HG02610 (cell line): ENCODE measurements at regions not wholly inside any gene's neighbourhood (a gene's known extent, or its start where the extent isn't known, plus 50 kb on each side); places are given as distances from the start of the nearest gene placed in this dataset.

Experiments used
- ATAC-seq: cut with Tn5 transposase; IDR thresholded peaks from one replicate; pipeline ENCODE4 v1.9.1; 2021; ENCODE audit warnings: mild to moderate bottlenecking, moderate library complexity; ENCODE audit not compliant: unreplicated experiment

DNA sequence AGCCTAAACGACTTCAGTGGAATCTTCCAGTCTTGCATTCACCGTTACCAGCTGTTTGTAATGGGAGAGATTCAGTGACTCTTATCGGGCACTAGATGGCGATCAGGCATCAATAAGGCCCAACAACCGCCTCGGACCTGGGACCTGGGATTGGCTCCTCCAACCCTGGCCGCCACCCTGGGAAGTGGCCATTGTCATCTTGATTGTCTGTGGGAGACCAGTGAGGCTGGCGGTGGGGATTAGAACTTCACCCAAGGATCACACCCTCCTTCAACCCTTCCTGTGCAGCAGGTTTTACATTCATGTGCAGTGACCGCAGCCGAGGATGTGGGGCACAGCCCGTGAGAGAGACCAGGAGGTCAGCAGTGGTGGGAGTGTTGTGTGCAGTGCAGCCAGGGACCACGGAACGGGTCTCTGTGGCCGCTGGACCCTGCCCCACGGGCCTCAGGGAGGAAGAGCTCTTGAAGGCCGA is 85.3 kb downstream of the SPP2 start:
- no peak for ATAC-seq

DNA sequence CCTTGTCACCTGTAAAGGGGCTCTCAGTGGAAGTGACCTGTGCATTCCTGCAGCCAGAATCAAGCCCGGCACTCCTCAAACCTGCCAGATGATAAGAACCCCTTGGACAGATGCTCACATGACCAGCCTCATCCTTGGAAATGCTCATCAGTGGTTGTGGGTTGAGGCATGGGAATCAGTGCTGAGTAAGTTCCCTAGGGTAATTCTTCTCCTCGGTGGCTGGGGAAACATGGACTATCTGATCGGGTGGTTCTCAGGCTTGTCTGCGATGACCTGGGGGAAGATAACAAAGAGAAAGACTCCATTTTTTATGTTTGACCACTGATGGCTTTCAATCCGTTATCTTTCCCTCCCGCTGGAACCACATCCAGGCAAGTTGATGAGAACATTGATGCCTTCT is 84.0 kb downstream of the SPP2 start:
- no peak for ATAC-seq

DNA sequence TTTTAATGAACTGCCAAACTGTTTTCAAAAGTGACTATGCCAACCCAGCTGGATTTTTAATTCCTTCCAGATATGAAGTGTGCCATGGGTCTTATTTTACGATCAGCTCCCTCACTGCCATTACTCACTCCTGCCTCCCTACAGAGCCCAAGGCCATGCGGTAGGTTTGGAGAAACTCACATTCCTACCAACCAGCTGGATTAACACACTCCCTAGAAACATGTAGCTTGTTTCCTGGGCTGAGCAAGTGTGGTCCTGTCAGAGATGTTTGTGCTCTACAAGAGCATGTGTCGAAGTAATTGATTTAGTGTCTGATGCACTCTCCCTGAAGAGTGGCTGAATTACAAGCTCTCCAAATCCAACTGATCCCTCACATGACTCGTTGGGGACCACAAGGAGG is 82.5 kb downstream of the SPP2 start:
- no peak for ATAC-seq

DNA sequence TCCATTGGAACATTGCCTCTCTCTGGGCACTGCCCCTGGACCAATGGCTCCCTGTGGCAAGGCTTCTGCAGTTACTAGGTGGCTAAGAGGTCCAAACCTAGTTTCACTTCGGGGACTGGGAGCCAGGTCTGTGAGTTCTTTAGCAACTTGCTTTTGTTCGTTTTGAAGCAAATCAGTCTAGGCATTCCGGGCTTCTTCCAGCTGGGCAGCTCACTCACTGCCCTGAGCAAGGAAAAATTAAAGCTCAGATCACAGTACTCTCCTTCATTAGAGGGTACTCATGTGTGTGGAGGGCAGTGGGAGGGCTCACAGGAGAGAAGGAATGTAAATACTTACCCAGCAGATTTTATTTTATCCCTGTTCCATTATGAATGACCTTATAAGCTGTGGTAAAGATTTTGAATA is 80.3 kb downstream of the SPP2 start:
- no peak for ATAC-seq

DNA sequence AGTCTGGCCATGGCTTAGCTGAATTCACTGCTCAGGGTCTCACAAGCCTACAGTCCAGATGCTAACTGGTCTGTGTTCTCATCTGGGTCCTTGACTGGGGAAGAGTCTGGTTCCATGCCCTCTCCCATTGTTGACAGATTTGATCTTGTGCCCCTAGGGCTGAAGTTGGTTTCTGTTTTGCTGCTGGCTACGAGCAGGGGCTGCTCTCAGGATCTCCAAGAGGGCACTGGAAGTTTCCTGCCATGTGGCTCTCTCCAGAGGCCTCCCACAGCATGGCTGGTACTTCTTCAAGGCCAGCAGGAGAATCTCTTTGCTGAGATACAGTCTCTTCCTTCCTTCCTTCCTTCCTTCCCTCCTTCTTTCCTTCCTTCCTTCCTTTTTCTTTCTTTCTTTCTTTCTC is 78.1 kb downstream of the SPP2 start:
- ATAC-seq, result no peak
